Choroid plexus epithelial cell (primary cell): ENCODE measurements at regions not wholly inside any gene's neighbourhood (a gene's known extent, or its start where the extent isn't known, plus 50 kb on each side); places are given as distances from the start of the nearest gene placed in this dataset.
A peak's percentile ranks its signal among the peaks of the same experiment; 100 is the strongest.

Source experiments
- DNase-seq: peaks from one replicate; pipeline ENCODE4 v3.0.0-alpha.2; 2010; ENCODE audit warnings: low read depth
- H3K4me3 ChIP-seq: 2 replicates; pipeline ENCODE4 v1.5.1; 2011; ENCODE audit warnings: low read depth, mild to moderate bottlenecking, control low read depth, low read length, moderate library complexity
- CTCF ChIP-seq: conservative IDR thresholded peaks from 2 replicates; pipeline ENCODE4 v1.5.1; 2011; ENCODE audit warnings: low read depth, mild to moderate bottlenecking, control low read depth, inconsistent platforms, low read length, moderate library complexity

- DNase-seq, result no peak
- H3K4me3 ChIP-seq, result no peak overlapping the region
- no peak for TF ChIP-seq CTCF
These were observed 327.5 kb upstream of the EPHA7 start for GRCh38 chr6:93746892-93747291.

DNA sequence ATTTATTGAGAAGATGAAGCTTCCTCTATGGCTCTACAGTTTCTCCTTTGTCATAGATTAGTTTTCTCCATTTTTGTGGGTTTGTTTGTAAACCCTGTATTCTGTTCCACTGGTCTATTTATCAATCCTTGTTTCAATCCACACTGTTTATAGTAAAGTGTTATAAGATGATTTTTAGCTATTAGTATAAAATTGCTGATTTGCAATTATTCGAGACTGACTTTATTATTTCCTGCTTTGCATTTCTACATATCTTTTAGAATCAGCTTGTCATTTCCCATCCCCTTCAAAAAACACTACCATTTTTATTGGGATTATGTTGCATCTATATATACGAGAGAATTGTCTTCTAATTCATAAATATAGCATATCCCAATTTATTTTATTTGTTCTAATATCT lies 325.9 kb upstream of the EPHA7 start:
- no peak for TF ChIP-seq CTCF
- no peak for DNase-seq
- no peak overlapping the region for H3K4me3 ChIP-seq

DNA sequence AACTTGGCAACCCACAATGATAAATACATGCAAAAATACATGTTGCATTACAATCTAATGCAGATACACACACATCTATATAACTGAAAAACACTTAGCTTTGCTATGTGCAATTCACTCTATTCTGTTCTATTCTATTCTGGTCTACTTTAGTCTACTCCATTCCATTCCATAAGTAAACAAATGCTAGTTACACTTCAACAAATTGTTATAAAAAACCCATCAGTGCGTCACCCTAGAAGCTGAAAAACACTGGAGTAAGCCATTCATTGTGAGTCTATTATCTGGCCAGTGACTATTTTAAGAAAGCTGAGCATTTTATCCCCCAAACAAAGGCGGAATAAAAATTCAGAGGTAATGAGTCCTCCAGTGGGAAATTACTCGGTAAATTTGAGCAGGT lies 315.7 kb upstream of the EPHA7 start:
- no peak for DNase-seq
- no peak overlapping the region for H3K4me3 ChIP-seq
- no peak for TF ChIP-seq CTCF

GRCh38 chr6:93731306-93731705 lies 311.9 kb upstream of the EPHA7 start:
- TF ChIP-seq CTCF, result no peak
- no peak overlapping the region for H3K4me3 ChIP-seq
- no peak for DNase-seq

GRCh38 chr6:93728150-93728549 lies 308.8 kb upstream of the EPHA7 start:
- no peak for TF ChIP-seq CTCF
- DNase-seq, result no peak
- no peak overlapping the region for H3K4me3 ChIP-seq

DNA sequence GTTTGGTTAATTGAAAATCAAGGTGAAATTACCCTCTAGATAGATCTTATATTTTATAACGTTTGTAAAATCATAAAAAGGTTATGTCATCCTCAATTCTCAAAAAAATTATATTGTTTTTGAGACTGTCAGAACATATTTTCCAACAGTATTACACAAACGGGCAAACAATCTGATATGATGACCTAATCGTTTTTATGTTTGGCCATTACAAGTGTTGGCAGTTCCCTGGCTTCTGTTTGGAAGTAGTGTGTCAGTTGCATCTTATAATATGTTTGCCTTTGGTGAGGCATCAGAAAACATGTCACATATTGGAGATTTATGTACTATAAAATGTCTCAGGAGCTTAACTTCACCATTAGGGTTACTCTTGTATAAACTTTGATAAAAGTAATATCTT lies 308.1 kb upstream of the EPHA7 start:
- TF ChIP-seq CTCF, result no peak
- no peak for DNase-seq
- no peak overlapping the region for H3K4me3 ChIP-seq

- H3K4me3 ChIP-seq, result no peak overlapping the region
- peak; percentile 96 for TF ChIP-seq CTCF
- peak; percentile 87 for DNase-seq
These were observed 302.2 kb upstream of the EPHA7 start for GRCh38 chr6:93721386-93722048.
